ENCODE measurements at regions not wholly inside any gene's neighbourhood (a gene's known extent, or its start where the extent isn't known, plus 50 kb on each side); places are given as distances from the start of the nearest gene placed in this dataset.
"Not testable (repeated sequence)": the region's sequence is repeated elsewhere in the genome, so short reads cannot be mapped to it uniquely, and the experiment has no call there.

GRCh38 chr4:100906973-100907372 lies 389.2 kb upstream of the EMCN start:
- DNase-seq (ENCODE audit: low spot score) = no peak

GRCh38 chr4:100900945-100901344 lies 383.1 kb upstream of the EMCN start:
- DNase-seq (ENCODE audit: low spot score) = not testable (repeated sequence)

GRCh38 chr4:100900134-100900533 lies 382.3 kb upstream of the EMCN start:
- no peak for DNase-seq (ENCODE audit: low spot score)

GRCh38 chr4:100898844-100899243 lies 381.0 kb upstream of the EMCN start:
- DNase-seq (ENCODE audit: low spot score) = no peak

- peak; percentile 5 for DNase-seq (ENCODE audit: low spot score)
Measured at GRCh38 chr4:100895556-100896197, 377.9 kb upstream of the EMCN start.

GRCh38 chr4:100894339-100894870 lies 376.6 kb upstream of the EMCN start:
- no peak for DNase-seq (ENCODE audit: low spot score)

- DNase-seq (ENCODE audit: low spot score) = no peak
Measured at GRCh38 chr4:100891808-100892207, 374.0 kb upstream of the EMCN start.

GRCh38 chr4:100889898-100890297 lies 372.1 kb upstream of the EMCN start:
- no peak for DNase-seq (ENCODE audit: low spot score)

- DNase-seq (ENCODE audit: low spot score) = no peak
Measured at GRCh38 chr4:100889401-100889800, 371.6 kb upstream of the EMCN start.

- no peak for DNase-seq (ENCODE audit: low spot score)
Measured at GRCh38 chr4:100882661-100883060, 364.8 kb upstream of the EMCN start.

- no peak for DNase-seq (ENCODE audit: low spot score)
Measured at GRCh38 chr4:100881283-100881682, 363.5 kb upstream of the EMCN start.

- no peak for DNase-seq (ENCODE audit: low spot score)
Measured at GRCh38 chr4:100880011-100880410, 362.2 kb upstream of the EMCN start.

GRCh38 chr4:100879471-100879870 lies 361.6 kb upstream of the EMCN start:
- no peak for DNase-seq (ENCODE audit: low spot score)

- DNase-seq (ENCODE audit: low spot score) = no peak
Measured at GRCh38 chr4:100876546-100876945, 358.7 kb upstream of the EMCN start.

GRCh38 chr4:100875296-100876068 lies 357.7 kb upstream of the EMCN start:
- no peak for DNase-seq (ENCODE audit: low spot score)

GRCh38 chr4:100872811-100873210 lies 355.0 kb upstream of the EMCN start:
- DNase-seq (ENCODE audit: low spot score) = no peak

GRCh38 chr4:100870940-100871772 lies 353.3 kb upstream of the EMCN start:
- DNase-seq (ENCODE audit: low spot score) = no peak

GRCh38 chr4:100869276-100869675 lies 351.5 kb upstream of the EMCN start:
- no peak for DNase-seq (ENCODE audit: low spot score)

GRCh38 chr4:100868281-100868680 lies 350.5 kb upstream of the EMCN start:
- not testable (repeated sequence) for DNase-seq (ENCODE audit: low spot score)

- no peak for DNase-seq (ENCODE audit: low spot score)
Measured at GRCh38 chr4:100852326-100852725, 334.5 kb upstream of the EMCN start.

- DNase-seq (ENCODE audit: low spot score) = no peak
Measured at GRCh38 chr4:100849319-100849718, 331.5 kb upstream of the EMCN start.

GRCh38 chr4:100848841-100849240 lies 331.0 kb upstream of the EMCN start:
- peak; percentile 6 for DNase-seq (ENCODE audit: low spot score)

- no peak for DNase-seq (ENCODE audit: low spot score)
Measured at GRCh38 chr4:100843910-100844309, 326.1 kb upstream of the EMCN start.
